ENCODE measurements at regions not wholly inside any gene's neighbourhood (a gene's known extent, or its start where the extent isn't known, plus 50 kb on each side); places are given as distances from the start of the nearest gene placed in this dataset.
"Not testable (repeated sequence)": the region's sequence is repeated elsewhere in the genome, so short reads cannot be mapped to it uniquely, and the experiment has no call there.

- TF ChIP-seq, protein P1, sequence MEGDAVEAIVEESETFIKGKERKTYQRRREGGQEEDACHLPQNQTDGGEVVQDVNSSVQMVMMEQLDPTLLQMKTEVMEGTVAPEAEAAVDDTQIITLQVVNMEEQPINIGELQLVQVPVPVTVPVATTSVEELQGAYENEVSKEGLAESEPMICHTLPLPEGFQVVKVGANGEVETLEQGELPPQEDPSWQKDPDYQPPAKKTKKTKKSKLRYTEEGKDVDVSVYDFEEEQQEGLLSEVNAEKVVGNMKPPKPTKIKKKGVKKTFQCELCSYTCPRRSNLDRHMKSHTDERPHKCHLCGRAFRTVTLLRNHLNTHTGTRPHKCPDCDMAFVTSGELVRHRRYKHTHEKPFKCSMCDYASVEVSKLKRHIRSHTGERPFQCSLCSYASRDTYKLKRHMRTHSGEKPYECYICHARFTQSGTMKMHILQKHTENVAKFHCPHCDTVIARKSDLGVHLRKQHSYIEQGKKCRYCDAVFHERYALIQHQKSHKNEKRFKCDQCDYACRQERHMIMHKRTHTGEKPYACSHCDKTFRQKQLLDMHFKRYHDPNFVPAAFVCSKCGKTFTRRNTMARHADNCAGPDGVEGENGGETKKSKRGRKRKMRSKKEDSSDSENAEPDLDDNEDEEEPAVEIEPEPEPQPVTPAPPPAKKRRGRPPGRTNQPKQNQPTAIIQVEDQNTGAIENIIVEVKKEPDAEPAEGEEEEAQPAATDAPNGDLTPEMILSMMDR (IDR thresholded peaks at IDR 0.05; ENCODE audit: insufficient read depth, low read length, severe bottlenecking) = no peak
- no peak overlapping the region for H3K4me3 ChIP-seq (ENCODE audit: low read depth, low read length)
- no peak for FAIRE-seq
Observed at GRCh38 chr15:24835301-24835700, 119.5 kb upstream of the SNRPN start.

GRCh38 chr15:24848050-24848449, 106.7 kb upstream of the SNRPN start:
- H3K4me3 ChIP-seq (ENCODE audit: low read depth, low read length) = peak overlapping the region; percentile 29

More at GRCh38 chr15:24835301-24835700, 119.5 kb upstream of the SNRPN start:
- Histone ChIP-seq H3K27me3 (ENCODE audit: control insufficient read depth, insufficient read depth, low read length) (no peaks in the 10 kb centered on the region), H3K36me3 (ENCODE audit: control insufficient read depth, insufficient read depth, low read length) (no peaks in the 10 kb centered on the region)
- DNase-seq (ENCODE audit: low read depth) = no peak

GRCh38 chr15:24856397-24857390, 98.1 kb upstream of the SNRPN start:
- Histone ChIP-seq H3K27me3 (ENCODE audit: control insufficient read depth, insufficient read depth, low read length) (no peaks in the 10 kb centered on the region), H3K36me3 (ENCODE audit: control insufficient read depth, insufficient read depth, low read length) (no peaks in the 10 kb centered on the region), H3K4me3 (ENCODE audit: low read depth, low read length) (no peak overlapping the region)
- FAIRE-seq = no peak
- DNase-seq (ENCODE audit: low read depth) = no peak
- TF ChIP-seq, protein P1 (IDR thresholded peaks at IDR 0.05; ENCODE audit: insufficient read depth, low read length, severe bottlenecking) = no peak

More at GRCh38 chr15:24848050-24848449, 106.7 kb upstream of the SNRPN start:
- no peak for FAIRE-seq
- Histone ChIP-seq H3K27me3 (ENCODE audit: control insufficient read depth, insufficient read depth, low read length) (no peaks in the 10 kb centered on the region), H3K36me3 (ENCODE audit: control insufficient read depth, insufficient read depth, low read length) (no peaks in the 10 kb centered on the region)
- DNase-seq (ENCODE audit: low read depth) = no peak
- TF ChIP-seq, protein P1 (IDR thresholded peaks at IDR 0.05; ENCODE audit: insufficient read depth, low read length, severe bottlenecking) = no peak

DNA sequence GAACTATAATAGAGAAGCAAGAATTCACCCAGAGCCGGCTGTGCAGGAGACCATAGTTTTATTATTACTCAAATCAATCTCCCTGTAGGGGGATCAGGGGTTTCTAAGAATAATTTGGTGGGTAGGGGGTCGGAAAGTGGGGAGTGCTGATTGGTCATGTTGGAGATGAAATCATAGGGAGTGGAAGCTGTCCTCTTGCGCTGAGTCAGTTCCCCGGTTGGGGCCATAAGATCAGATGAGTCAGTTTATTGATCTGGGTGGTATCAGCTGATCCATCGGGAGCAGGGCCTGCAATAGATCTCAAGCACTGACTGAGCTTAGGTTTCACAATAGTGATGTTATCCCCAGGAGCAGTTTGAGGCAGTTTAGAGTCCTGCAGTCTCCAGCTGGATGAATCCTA, 97.0 kb upstream of the SNRPN start:
- FAIRE-seq = no peak
- H3K27me3 ChIP-seq (ENCODE audit: control insufficient read depth, insufficient read depth, low read length) = no peaks in the 10 kb centered on the region
- TF ChIP-seq, protein P1 (IDR thresholded peaks at IDR 0.05; ENCODE audit: insufficient read depth, low read length, severe bottlenecking) = no peak
- DNase-seq (ENCODE audit: low read depth) = no peak
- no peak overlapping the region for H3K4me3 ChIP-seq (ENCODE audit: low read depth, low read length)
- no peaks in the 10 kb centered on the region for H3K36me3 ChIP-seq (ENCODE audit: control insufficient read depth, insufficient read depth, low read length)

- DNase-seq (ENCODE audit: low read depth); H3K27me3 ChIP-seq (ENCODE audit: control insufficient read depth, insufficient read depth, low read length); FAIRE-seq; H3K36me3 ChIP-seq (ENCODE audit: control insufficient read depth, insufficient read depth, low read length); H3K4me3 ChIP-seq (ENCODE audit: low read depth, low read length): not testable (repeated sequence)
Observed at GRCh38 chr15:24858183-24858582, 96.6 kb upstream of the SNRPN start.

GRCh38 chr15:24858737-24859601, 95.8 kb upstream of the SNRPN start:
- H3K4me3 ChIP-seq (ENCODE audit: low read depth, low read length) = no peak overlapping the region
- no peak for FAIRE-seq
- H3K36me3 ChIP-seq (ENCODE audit: control insufficient read depth, insufficient read depth, low read length) = no peaks in the 10 kb centered on the region
- TF ChIP-seq, protein P1 (IDR thresholded peaks at IDR 0.05; ENCODE audit: insufficient read depth, low read length, severe bottlenecking) = no peak
- no peaks in the 10 kb centered on the region for H3K27me3 ChIP-seq (ENCODE audit: control insufficient read depth, insufficient read depth, low read length)
- no peak for DNase-seq (ENCODE audit: low read depth)

Measured in bronchial epithelial cell (primary cell).